ENCODE measurements at regions not wholly inside any gene's neighbourhood (a gene's known extent, or its start where the extent isn't known, plus 50 kb on each side); places are given as distances from the start of the nearest gene placed in this dataset.

GRCh38 chr20:24384865-24385264, 84.6 kb upstream of the SYNDIG1 start:
- TF ChIP-seq GATA2 (IDR thresholded peaks at IDR 0.05; ENCODE audit: low read depth, low read length) (no peak), GATA3 (IDR thresholded peaks at IDR 0.05; ENCODE audit: low read depth, low read length) (no peak)

All from SH-SY5Y (cell line).